SK-N-SH (cell line): ENCODE measurements at regions not wholly inside any gene's neighbourhood (a gene's known extent, or its start where the extent isn't known, plus 50 kb on each side); places are given as distances from the start of the nearest gene placed in this dataset.

Source experiments
- CTCF ChIA-PET: fragments of 300-600, 350-600 bp; formaldehyde crosslinking; extraction: SDS; loops from one replicate; lab custom pipeline; 2021; lab: Yijun Ruan, JAX
- POLR2A ChIA-PET: fragments of 350-600 bp; sonication (Branson Sonifier 250); formaldehyde crosslinking; extraction: SDS; loops from one replicate; lab custom pipeline; 2020; ENCODE audit warnings: antibody characterized with exemption, inconsistent platforms; lab: Yijun Ruan, JAX
- DNase-seq: peaks from one replicate; pipeline ENCODE4 v3.0.0; 2012
- H2AFZ ChIP-seq: fragments of 200-600 bp; sonication (generic); 2 replicates; pipeline ENCODE4 v1.8.1; 2016; ENCODE audit warnings: antibody characterized with exemption, mild to moderate bottlenecking, low read depth
- H3F3A ChIP-seq: fragments of 200-600 bp; sonication (generic); replicated peaks from 2 replicates; pipeline ENCODE3; 2016; ENCODE audit warnings: antibody characterized with exemption, mild to moderate bottlenecking; ENCODE audit not compliant: insufficient read depth
- H3K27ac ChIP-seq, 2 experiments: fragments of 200-500 bp in 1 of 2; fragments of 200-600 bp in 1 of 2; sonication (Bioruptor generic) in 1 of 2; sonication (generic), shearing (Covaris generic) in 1 of 2; 2 replicates each; pipeline versions ENCODE4 v1.5.1 to v1.6.1; 2014 to 2016; ENCODE audit warnings: low read depth in 2 of 2, inconsistent platforms in 1 of 2, low read length in 1 of 2, mild to moderate bottlenecking in 1 of 2, mixed read lengths in 1 of 2
- H3K27me3 ChIP-seq: fragments of 200-600 bp; sonication (generic), shearing (Covaris generic); 2 replicates; pipeline ENCODE4 v1.6.1; 2016; ENCODE audit warnings: mixed run types; ENCODE audit not compliant: insufficient read depth
- H3K36me3 ChIP-seq, 2 experiments: fragments of 200-500 bp in 1 of 2; fragments of 200-600 bp in 1 of 2; sonication (Bioruptor generic) in 1 of 2; sonication (generic) in 1 of 2; replicated peaks in 1 of 2; 2 replicates each; pipeline versions ENCODE3 to v1.5.1; 2014 to 2016; ENCODE audit warnings: low read length in 1 of 2, mild to moderate bottlenecking in 1 of 2; ENCODE audit not compliant: insufficient read depth in 2 of 2, control insufficient read depth in 1 of 2
- H3K4me1 ChIP-seq, 2 experiments: fragments of 200-500 bp in 1 of 2; fragments of 200-600 bp in 1 of 2; sonication (Bioruptor generic) in 1 of 2; sonication (generic), shearing (Covaris generic) in 1 of 2; 2 replicates each; pipeline versions ENCODE4 v1.5.1 to v1.6.1; 2014 to 2016; ENCODE audit warnings: low read depth in 1 of 2, low read length in 1 of 2, mixed run types in 1 of 2; ENCODE audit not compliant: insufficient read depth in 2 of 2, control insufficient read depth in 1 of 2
- H3K4me2 ChIP-seq: fragments of 200-600 bp; sonication (generic), shearing (Covaris generic); 2 replicates; pipeline ENCODE4 v1.6.1; 2017; ENCODE audit warnings: mixed run types
- H3K4me3 ChIP-seq, 2 experiments: fragments of 200-500 bp in 1 of 2; fragments of 200-600 bp in 1 of 2; sonication (Bioruptor generic) in 1 of 2; sonication (generic), shearing (Covaris generic) in 1 of 2; 2 replicates each; pipeline versions ENCODE4 v1.5.1 to v1.8.1; 2014 to 2016; ENCODE audit warnings: low read depth in 2 of 2, inconsistent platforms in 1 of 2, low read length in 1 of 2, mild to moderate bottlenecking in 1 of 2, mixed read lengths in 1 of 2, moderate library complexity in 1 of 2
- H3K79me2 ChIP-seq: fragments of 200-600 bp; sonication (generic); 2 replicates; pipeline ENCODE4 v1.8.1; 2017; ENCODE audit warnings: mild to moderate bottlenecking; ENCODE audit not compliant: insufficient read depth
- H3K9ac ChIP-seq: fragments of 200-600 bp; sonication (generic); 2 replicates; pipeline ENCODE4 v1.6.1; 2017; ENCODE audit warnings: mixed run types
- H3K9me2 ChIP-seq: fragments of 200-600 bp; sonication (generic); 2 replicates; pipeline ENCODE4 v1.6.1; 2017; ENCODE audit warnings: mixed run types
- H3K9me3 ChIP-seq: fragments of 200-600 bp; sonication (generic); 2 replicates; pipeline ENCODE4 v1.6.1; 2017; ENCODE audit warnings: mixed run types, mild to moderate bottlenecking, moderate library complexity
- H4K20me1 ChIP-seq: fragments of 200-600 bp; sonication (generic); 2 replicates; pipeline ENCODE4 v1.6.1; 2017; ENCODE audit warnings: mild to moderate bottlenecking, mixed run types; ENCODE audit not compliant: insufficient read depth
- FOXM1 ChIP-seq: IDR thresholded peaks from 2 replicates; pipeline ENCODE4 v1.4.0; 2012; ENCODE audit warnings: low read depth, mild to moderate bottlenecking
- JUND ChIP-seq: IDR thresholded peaks from 2 replicates; pipeline ENCODE4 v1.4.0; 2012
- MEF2A ChIP-seq: IDR thresholded peaks from 2 replicates; pipeline ENCODE4 v1.4.0; 2012; ENCODE audit warnings: low read depth, borderline replicate concordance
- TAF1 ChIP-seq: IDR thresholded peaks from 2 replicates; pipeline ENCODE4 v1.6.1; 2012; ENCODE audit warnings: low read depth, mild to moderate bottlenecking, low read length, moderate library complexity, borderline replicate concordance
- TCF12 ChIP-seq: IDR thresholded peaks from 2 replicates; pipeline ENCODE4 v1.4.0; 2012
- YY1 ChIP-seq: IDR thresholded peaks from 2 replicates; pipeline ENCODE4 v1.4.0; 2012; ENCODE audit warnings: low read depth, mild to moderate bottlenecking
- WGBS: methylation state at CpG from one replicate; pipeline ENCODE4 v1.1.6; 2017; ENCODE audit warnings: low lambda C conversion rate; 5-methylcytosine and 5-hydroxymethylcytosine counted together
- TF ChIP-seq, protein P1 (sequence below): IDR thresholded peaks from 2 replicates; pipeline ENCODE4 v1.6.1; 2012; ENCODE audit warnings: mild to moderate bottlenecking, low read depth, low read length, moderate library complexity
- TF ChIP-seq, protein P2 (sequence below): fragments of 200-600 bp; sonication (generic); IDR thresholded peaks from 2 replicates; pipeline ENCODE4 v1.6.1; 2017; ENCODE audit warnings: antibody characterized with exemption, mild to moderate bottlenecking, moderate library complexity
- TF ChIP-seq, protein P3 (sequence below): IDR thresholded peaks from 2 replicates; pipeline ENCODE4; 2012

DNA sequence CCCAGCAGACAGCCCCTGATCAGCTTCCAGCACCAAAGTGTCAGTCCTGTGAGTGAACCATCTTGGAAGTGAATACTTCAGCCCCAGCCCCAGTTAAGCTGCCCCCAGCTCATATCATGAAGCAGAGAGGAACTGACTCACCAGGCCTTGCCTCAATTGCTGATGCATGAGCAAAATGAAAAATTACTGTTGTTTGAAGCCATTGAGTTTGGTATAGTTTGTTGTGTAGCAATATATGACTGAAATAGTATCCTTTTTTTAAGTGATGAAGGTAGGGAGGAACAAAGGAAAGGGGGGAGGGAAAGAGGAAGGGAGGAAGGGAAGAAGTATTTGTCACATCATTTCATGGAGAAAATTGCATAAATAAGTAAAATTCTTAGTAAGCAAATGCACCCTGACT, 266.4 kb downstream of the MAFB start:
- H3K27ac ChIP-seq = no peak overlapping the region
- CTCF ChIA-PET = interaction anchor here (0.8 to 1.6 kb wide), 3 partner anchors 20 to 44 kb away, joined by 3 to 4 read pairs (median 3); no protein-coding TSS in a partner anchor
- H3F3A ChIP-seq = no peaks in the 10 kb centered on the region
- no peak overlapping the region for H2AFZ ChIP-seq
- no peaks in the 10 kb centered on the region for H3K27me3 ChIP-seq
- no peaks in the 10 kb centered on the region for H4K20me1 ChIP-seq
- H3K36me3 ChIP-seq = no peaks in the 10 kb centered on the region
- no peaks in the 10 kb centered on the region for H3K9me3 ChIP-seq
- DNase-seq = no peak
- no peaks in the 10 kb centered on the region for H3K9me2 ChIP-seq
- H3K4me2 ChIP-seq = no peak overlapping the region
- H3K9ac ChIP-seq = no peak overlapping the region
- POLR2A ChIA-PET = no interaction called here
- no peaks in the 10 kb centered on the region for H3K4me1 ChIP-seq
- no peak overlapping the region for H3K4me3 ChIP-seq
- TF ChIP-seq, protein P1, sequence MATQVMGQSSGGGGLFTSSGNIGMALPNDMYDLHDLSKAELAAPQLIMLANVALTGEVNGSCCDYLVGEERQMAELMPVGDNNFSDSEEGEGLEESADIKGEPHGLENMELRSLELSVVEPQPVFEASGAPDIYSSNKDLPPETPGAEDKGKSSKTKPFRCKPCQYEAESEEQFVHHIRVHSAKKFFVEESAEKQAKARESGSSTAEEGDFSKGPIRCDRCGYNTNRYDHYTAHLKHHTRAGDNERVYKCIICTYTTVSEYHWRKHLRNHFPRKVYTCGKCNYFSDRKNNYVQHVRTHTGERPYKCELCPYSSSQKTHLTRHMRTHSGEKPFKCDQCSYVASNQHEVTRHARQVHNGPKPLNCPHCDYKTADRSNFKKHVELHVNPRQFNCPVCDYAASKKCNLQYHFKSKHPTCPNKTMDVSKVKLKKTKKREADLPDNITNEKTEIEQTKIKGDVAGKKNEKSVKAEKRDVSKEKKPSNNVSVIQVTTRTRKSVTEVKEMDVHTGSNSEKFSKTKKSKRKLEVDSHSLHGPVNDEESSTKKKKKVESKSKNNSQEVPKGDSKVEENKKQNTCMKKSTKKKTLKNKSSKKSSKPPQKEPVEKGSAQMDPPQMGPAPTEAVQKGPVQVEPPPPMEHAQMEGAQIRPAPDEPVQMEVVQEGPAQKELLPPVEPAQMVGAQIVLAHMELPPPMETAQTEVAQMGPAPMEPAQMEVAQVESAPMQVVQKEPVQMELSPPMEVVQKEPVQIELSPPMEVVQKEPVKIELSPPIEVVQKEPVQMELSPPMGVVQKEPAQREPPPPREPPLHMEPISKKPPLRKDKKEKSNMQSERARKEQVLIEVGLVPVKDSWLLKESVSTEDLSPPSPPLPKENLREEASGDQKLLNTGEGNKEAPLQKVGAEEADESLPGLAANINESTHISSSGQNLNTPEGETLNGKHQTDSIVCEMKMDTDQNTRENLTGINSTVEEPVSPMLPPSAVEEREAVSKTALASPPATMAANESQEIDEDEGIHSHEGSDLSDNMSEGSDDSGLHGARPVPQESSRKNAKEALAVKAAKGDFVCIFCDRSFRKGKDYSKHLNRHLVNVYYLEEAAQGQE = no peak
- TF ChIP-seq, protein P2, sequence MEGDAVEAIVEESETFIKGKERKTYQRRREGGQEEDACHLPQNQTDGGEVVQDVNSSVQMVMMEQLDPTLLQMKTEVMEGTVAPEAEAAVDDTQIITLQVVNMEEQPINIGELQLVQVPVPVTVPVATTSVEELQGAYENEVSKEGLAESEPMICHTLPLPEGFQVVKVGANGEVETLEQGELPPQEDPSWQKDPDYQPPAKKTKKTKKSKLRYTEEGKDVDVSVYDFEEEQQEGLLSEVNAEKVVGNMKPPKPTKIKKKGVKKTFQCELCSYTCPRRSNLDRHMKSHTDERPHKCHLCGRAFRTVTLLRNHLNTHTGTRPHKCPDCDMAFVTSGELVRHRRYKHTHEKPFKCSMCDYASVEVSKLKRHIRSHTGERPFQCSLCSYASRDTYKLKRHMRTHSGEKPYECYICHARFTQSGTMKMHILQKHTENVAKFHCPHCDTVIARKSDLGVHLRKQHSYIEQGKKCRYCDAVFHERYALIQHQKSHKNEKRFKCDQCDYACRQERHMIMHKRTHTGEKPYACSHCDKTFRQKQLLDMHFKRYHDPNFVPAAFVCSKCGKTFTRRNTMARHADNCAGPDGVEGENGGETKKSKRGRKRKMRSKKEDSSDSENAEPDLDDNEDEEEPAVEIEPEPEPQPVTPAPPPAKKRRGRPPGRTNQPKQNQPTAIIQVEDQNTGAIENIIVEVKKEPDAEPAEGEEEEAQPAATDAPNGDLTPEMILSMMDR = no peak
- no peak for TF ChIP-seq TCF12
- no peak for TF ChIP-seq MEF2A
- no peak for TF ChIP-seq JUND
- TF ChIP-seq TAF1 = no peak
- TF ChIP-seq, protein P3, sequence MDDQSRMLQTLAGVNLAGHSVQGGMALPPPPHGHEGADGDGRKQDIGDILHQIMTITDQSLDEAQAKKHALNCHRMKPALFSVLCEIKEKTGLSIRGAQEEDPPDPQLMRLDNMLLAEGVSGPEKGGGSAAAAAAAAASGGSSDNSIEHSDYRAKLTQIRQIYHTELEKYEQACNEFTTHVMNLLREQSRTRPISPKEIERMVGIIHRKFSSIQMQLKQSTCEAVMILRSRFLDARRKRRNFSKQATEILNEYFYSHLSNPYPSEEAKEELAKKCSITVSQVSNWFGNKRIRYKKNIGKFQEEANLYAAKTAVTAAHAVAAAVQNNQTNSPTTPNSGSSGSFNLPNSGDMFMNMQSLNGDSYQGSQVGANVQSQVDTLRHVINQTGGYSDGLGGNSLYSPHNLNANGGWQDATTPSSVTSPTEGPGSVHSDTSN = no peak
- TF ChIP-seq, all 33 proteins: peak for 0
- no peaks in the 10 kb centered on the region for H3K79me2 ChIP-seq

DNA sequence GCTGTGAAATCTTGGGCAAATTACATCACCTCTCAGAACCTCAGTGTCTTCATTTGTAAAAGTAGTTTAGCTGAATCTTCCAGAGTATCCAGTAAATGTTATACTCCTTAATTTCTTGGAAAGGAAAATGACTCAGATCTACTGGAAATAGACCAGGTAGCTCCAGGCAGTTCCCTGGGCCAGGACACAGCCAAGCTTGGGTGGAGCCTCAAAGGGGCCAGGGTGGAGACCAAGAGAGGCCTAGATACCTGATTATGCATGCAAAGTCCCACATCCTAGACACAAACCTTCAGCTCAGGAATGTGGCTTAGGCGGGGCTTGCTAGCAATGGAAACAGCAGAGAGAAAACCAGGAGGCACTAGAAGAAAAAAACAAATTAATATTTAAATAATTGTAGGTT, 272.8 kb downstream of the MAFB start:
- no peaks in the 10 kb centered on the region for H3K36me3 ChIP-seq
- no peak for TF ChIP-seq YY1
- TF ChIP-seq, protein P3 = no peak
- TF ChIP-seq TAF1 = no peak
- TF ChIP-seq JUND = no peak
- TF ChIP-seq FOXM1 = no peak
- TF ChIP-seq, all 33 proteins: peak for 0
- H3K27me3 ChIP-seq = no peaks in the 10 kb centered on the region
- H3K4me2 ChIP-seq = no peak overlapping the region
- POLR2A ChIA-PET = no interaction called here
- H3K4me1 ChIP-seq = no peaks in the 10 kb centered on the region
- DNase-seq = no peak
- no peak overlapping the region for H3K4me3 ChIP-seq
- WGBS = 11% methylated on average over 1 of the region's 1 CpG
- no peaks in the 10 kb centered on the region for H3K9me3 ChIP-seq
- no peaks in the 10 kb centered on the region for H3F3A ChIP-seq
- no peak overlapping the region for H3K27ac ChIP-seq
- H3K79me2 ChIP-seq = no peaks in the 10 kb centered on the region
- CTCF ChIA-PET = no interaction called here
- no peaks in the 10 kb centered on the region for H4K20me1 ChIP-seq
- H2AFZ ChIP-seq = no peak overlapping the region
- no peak overlapping the region for H3K9ac ChIP-seq
- no peaks in the 10 kb centered on the region for H3K9me2 ChIP-seq
